HepG2 (cell line): ENCODE measurements at regions not wholly inside any gene's neighbourhood (a gene's known extent, or its start where the extent isn't known, plus 50 kb on each side); places are given as distances from the start of the nearest gene placed in this dataset.

Experiments used
- ATAC-seq: fragments of 200-7000 bp; cut with Tn5 transposase; 3 replicates; pipeline ENCODE4 v1.9.1; 2020; ENCODE audit warnings: mild to moderate bottlenecking, moderate library complexity
- BruUV-seq: library from RNA; stranded (reverse); fragments of 400-500 nt; replicated peaks from 2 replicates; lab custom pipeline; 2021; lab: Mats Ljungman, UMichigan
- CTCF ChIA-PET: fragments of 300-600 bp; formaldehyde crosslinking; extraction: SDS; loops from one replicate; lab custom pipeline; 2021; ENCODE audit warnings: low total read pairs, inconsistent platforms, low intra/inter-chr PET ratio; lab: Yijun Ruan, JAX
- POLR2A ChIA-PET: fragments of 350-600 bp; sonication (Branson Sonifier 250); formaldehyde crosslinking; loops from one replicate; lab custom pipeline; 2020; ENCODE audit warnings: antibody characterized with exemption, inconsistent platforms; lab: Yijun Ruan, JAX
- DNase-seq: peaks from one replicate; pipeline ENCODE4 v3.0.0-alpha.2; 2015; ENCODE audit warnings: low spot score
- FAIRE-seq: peaks from 3 replicates; lab custom pipeline; 2011; peaks lifted over from hg19 to GRCh38; lab: Jason Lieb, UNC
- H2AFZ ChIP-seq: one replicate; pipeline ENCODE4 v1.6.1; 2011; ENCODE audit warnings: low read length, inconsistent platforms
- H3K27ac ChIP-seq: fragments of 300-600 bp; 3 replicates; pipeline ENCODE4 v1.8.0; 2011; ENCODE audit warnings: mixed run types, mild to moderate bottlenecking, mixed read lengths, low read length, inconsistent platforms; ENCODE audit not compliant: insufficient read depth; ENCODE audit errors: extremely low read length
- H3K27me3 ChIP-seq, 2 experiments: fragments of 200-600 bp in 1 of 2; 2 replicates in 1 of 2; 3 replicates in 1 of 2; pipeline versions ENCODE4 v1.6.0 to v1.8.0; 2011; ENCODE audit warnings: low read length in 2 of 2, mild to moderate bottlenecking in 2 of 2, moderate library complexity in 2 of 2, inconsistent platforms in 1 of 2; ENCODE audit not compliant: insufficient read depth in 2 of 2, control insufficient read depth in 1 of 2
- H3K36me3 ChIP-seq, 2 experiments: fragments of 200-600 bp in 1 of 2; replicated peaks in 1 of 2; 2 replicates in 1 of 2; 3 replicates in 1 of 2; pipeline versions ENCODE4 v1.5.1 to v1.8.0; 2011; ENCODE audit warnings: low read length in 2 of 2, inconsistent platforms in 1 of 2; ENCODE audit not compliant: insufficient read depth in 2 of 2, control insufficient read depth in 1 of 2
- H3K4me1 ChIP-seq: 2 replicates; pipeline ENCODE4 v1.5.1; 2012; ENCODE audit warnings: low read length, inconsistent platforms; ENCODE audit not compliant: insufficient read depth
- H3K4me2 ChIP-seq: 2 replicates; pipeline ENCODE4 v1.6.0; 2011; ENCODE audit warnings: low read depth, low read length, inconsistent platforms
- H3K4me3 ChIP-seq, 3 experiments: fragments of 200-600 bp in 1 of 3; sonication (generic), shearing (Covaris generic) in 1 of 3; replicated peaks in 1 of 3; 2 replicates each; pipeline ENCODE4 v1.5.1; 2011 to 2016; ENCODE audit warnings: low read length in 3 of 3, inconsistent platforms in 2 of 3, low read depth in 2 of 3, mild to moderate bottlenecking in 2 of 3, control low read depth in 1 of 3, mixed read lengths in 1 of 3; ENCODE audit not compliant: insufficient read depth in 1 of 3
- H3K79me2 ChIP-seq: one replicate; pipeline ENCODE4 v1.6.1; 2011; ENCODE audit warnings: low read length, inconsistent platforms; ENCODE audit not compliant: insufficient read depth
- H3K9ac ChIP-seq: 2 replicates; pipeline ENCODE4 v1.6.0; 2011; ENCODE audit warnings: mild to moderate bottlenecking, low read depth, low read length, inconsistent platforms; ENCODE audit not compliant: insufficient read depth
- H3K9me3 ChIP-seq: 2 replicates; pipeline ENCODE4 v1.5.1; 2012; ENCODE audit warnings: mild to moderate bottlenecking, low read length
- H4K20me1 ChIP-seq: 2 replicates; pipeline ENCODE4 v1.6.0; 2011; ENCODE audit warnings: inconsistent platforms, mild to moderate bottlenecking, low read length, moderate library complexity; ENCODE audit not compliant: insufficient read depth
- ASH2L ChIP-seq: fragments of 300-600, 200-600 bp; sonication (generic); IDR thresholded peaks from 2 replicates; pipeline ENCODE4 v1.7.0; 2017; ENCODE audit warnings: low read depth, mild to moderate bottlenecking, moderate library complexity, mixed read lengths, low read length; ENCODE audit not compliant: insufficient read length
- EHMT2 ChIP-seq: fragments of 200-600 bp; sonication (generic); IDR thresholded peaks from 2 replicates; pipeline ENCODE4 v1.7.0; 2017; ENCODE audit warnings: antibody characterized with exemption, low read depth, low read length, borderline replicate concordance
- FOSL2 ChIP-seq: sonication (generic); formaldehyde crosslinking; IDR thresholded peaks from 2 replicates; pipeline ENCODE4 v1.4.0; 2020; ENCODE audit warnings: missing genetic modification reagents
- GABPB1 ChIP-seq: IDR thresholded peaks from 2 replicates; pipeline ENCODE4 v1.6.1; 2016; ENCODE audit warnings: mild to moderate bottlenecking, missing genetic modification reagents, moderate library complexity, missing compliant biosample characterization
- PLSCR1 ChIP-seq: sonication (generic); formaldehyde crosslinking; IDR thresholded peaks from 2 replicates; pipeline ENCODE4 v1.5.0; 2020; ENCODE audit warnings: missing genetic modification reagents, mild to moderate bottlenecking, borderline replicate concordance
- RNF2 ChIP-seq: fragments of 450-650 bp; conservative IDR thresholded peaks from 2 replicates; pipeline ENCODE4 v1.6.1; 2016; ENCODE audit warnings: low read depth
- XRCC5 ChIP-seq: fragments of 200-400 bp; formaldehyde crosslinking; optimal IDR thresholded peaks from 2 replicates; pipeline ENCODE3; 2017; ENCODE audit warnings: mild to moderate bottlenecking, low read length
- ZHX2 ChIP-seq, 2 experiments: sonication (generic) in 1 of 2; formaldehyde crosslinking in 1 of 2; IDR thresholded peaks; 2 replicates each; pipeline versions ENCODE4 v1.6.1 to v1.9.0; 2014 to 2022; ENCODE audit warnings: antibody characterized with exemption in 1 of 2, borderline replicate concordance in 1 of 2, inconsistent platforms in 1 of 2, low read depth in 1 of 2, missing genetic modification reagents in 1 of 2
- WGBS: methylation state at CpG from one replicate; pipeline ENCODE4 v1.1.6; 2017; ENCODE audit warnings: low lambda C conversion rate; 5-methylcytosine and 5-hydroxymethylcytosine counted together
- in situ Hi-C: cut with HindIII; loops from 2 replicates; pipeline ENCODE4 v1.10.0; 2017; ENCODE audit warnings: low pct_unique_long_range_greater_than_20kb; ENCODE audit not compliant: extremely low pct_ligation_motif_present
- intact Hi-C: fragments of 100-400 bp; cut with micrococcal nuclease; formaldehyde crosslinking; loops from one replicate; pipeline ENCODE4 v1.10.0; 2022; ENCODE audit not compliant: unreplicated experiment

- no peaks in the 10 kb centered on the region for H4K20me1 ChIP-seq
- no peak for TF ChIP-seq XRCC5
- no peak for TF ChIP-seq RNF2
- no peak for TF ChIP-seq GABPB1
- TF ChIP-seq PLSCR1 = no peak
- no peak for TF ChIP-seq EHMT2
- TF ChIP-seq FOSL2 (CRISPR knock-in tag) = 0 out of 2 replicates have a peak, but pooled peaks have one; percentile 12
- TF ChIP-seq, all 625 proteins: peak for 1
- intact Hi-C loops = no loop called here
- FAIRE-seq = no peak
- no peaks in the 10 kb centered on the region for H3K4me1 ChIP-seq
- no peaks in the 10 kb centered on the region for H3K79me2 ChIP-seq
- no peak overlapping the region for H3K4me2 ChIP-seq
- H3K9ac ChIP-seq = no peak overlapping the region
- H3K9me3 ChIP-seq = no peaks in the 10 kb centered on the region
- no peak for ATAC-seq
- no peak overlapping the region for H3K4me3 ChIP-seq
- 52% methylated on average over 7 of the region's 7 CpGs for WGBS
- ChIA-PET POLR2A (no interaction called here), CTCF (interaction anchor here (0.6 kb wide), 1 partner anchor 1383 kb away, joined by 3 read pairs; no protein-coding TSS in a partner anchor)
- BruUV-seq = no TSS peak
- H3K36me3 ChIP-seq = no peaks in the 10 kb centered on the region
- H3K27ac ChIP-seq = no peak overlapping the region
- H2AFZ ChIP-seq = no peak overlapping the region
- in situ Hi-C loops = no loop called here
- H3K27me3 ChIP-seq = no peaks in the 10 kb centered on the region
- no peak for DNase-seq
These were observed 224.1 kb upstream of the DAB2 start for GRCh38 chr5:39648848-39649227.

GRCh38 chr5:39648085-39648847 is 223.5 kb upstream of the DAB2 start:
- DNase-seq (no peak), ATAC-seq (no peak), FAIRE-seq (no peak)
- intact Hi-C loops (no loop called here), in situ Hi-C loops (no loop called here)
- no TSS peak for BruUV-seq
- Histone ChIP-seq H3K9ac (no peak overlapping the region), H3K4me3 (no peak overlapping the region), H3K36me3 (no peaks in the 10 kb centered on the region), H3K9me3 (no peaks in the 10 kb centered on the region), H3K4me2 (no peak overlapping the region), H3K4me1 (no peaks in the 10 kb centered on the region), H4K20me1 (no peaks in the 10 kb centered on the region), H3K79me2 (no peaks in the 10 kb centered on the region), H3K27ac (no peak overlapping the region), H3K27me3 (no peaks in the 10 kb centered on the region), H2AFZ (no peak overlapping the region)
- POLR2A ChIA-PET = no interaction called here
- WGBS = 2% methylated on average over 3 of the region's 3 CpGs
- CTCF ChIA-PET = interaction anchor here (0.6 kb wide), 1 partner anchor 1382 kb away, joined by 3 read pairs; no protein-coding TSS in a partner anchor
- TF ChIP-seq ASH2L = no peak
- TF ChIP-seq ZHX2 (IDR thresholded peaks at IDR 0.05; ENCODE audit: low read depth) = no peak
- TF ChIP-seq ZHX2 (CRISPR knock-in tag; IDR thresholded peaks at IDR 0.05; ENCODE audit: borderline replicate concordance) = no peak
